ENCODE measurements at regions not wholly inside any gene's neighbourhood (a gene's known extent, or its start where the extent isn't known, plus 50 kb on each side); places are given as distances from the start of the nearest gene placed in this dataset.

DNA sequence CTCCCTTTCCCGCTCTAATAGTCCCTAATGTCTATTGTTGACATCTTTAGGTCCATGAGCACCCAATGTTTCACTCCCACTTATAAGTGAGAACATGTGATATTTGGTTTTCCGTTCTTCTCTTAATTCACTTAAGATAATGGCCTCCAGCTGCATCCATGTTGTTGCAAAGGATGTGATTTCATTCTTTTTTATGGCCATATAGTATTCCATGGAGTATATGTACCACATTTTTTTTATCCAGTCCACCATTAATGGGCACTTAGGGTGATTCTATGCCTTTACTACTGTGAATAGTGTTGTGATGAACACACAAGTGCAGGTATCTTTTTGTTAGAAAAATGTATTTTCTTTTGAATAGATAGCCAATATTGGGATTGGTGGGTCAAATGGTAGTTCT, 126.0 kb upstream of the RAB3GAP2 start:
- TF ChIP-seq POLR2A (IDR thresholded peaks at IDR 0.05; ENCODE audit: low read depth, low read length): no peak
- TF ChIP-seq POLR2AphosphoS5 (IDR thresholded peaks at IDR 0.05; ENCODE audit: low read depth, low read length): no peak
